Spleen (tissue), 7 donors: ENCODE measurements at regions not wholly inside any gene's neighbourhood (a gene's known extent, or its start where the extent isn't known, plus 50 kb on each side); places are given as distances from the start of the nearest gene placed in this dataset.

Source experiments
- POLR2A ChIP-seq, 3 donors: fragments of 450-650 bp; IDR thresholded peaks; one replicate each; pipeline ENCODE4 v1.5.1; 2017; ENCODE audit warnings: antibody characterized with exemption in 3 of 3, mild to moderate bottlenecking in 1 of 3
- POLR2AphosphoS5 ChIP-seq, 3 donors: sonication (generic); formaldehyde crosslinking; IDR thresholded peaks; one replicate each; pipeline ENCODE4 v1.5.1; 2017; ENCODE audit warnings: antibody characterized with exemption in 3 of 3
- TF ChIP-seq, protein P1 (sequence below), 11 experiments: fragments of 200-600 bp in 7 of 11; fragments of 450-650 bp in 4 of 11; sonication (generic) in 4 of 11; IDR thresholded peaks in 8 of 11; conservative IDR thresholded peaks in 3 of 11; 1 replicate in 7 of 11; 2 replicates in 4 of 11; pipeline versions ENCODE4 v1.4.0 to v1.8.0; 2016 to 2021; ENCODE audit warnings: antibody characterized with exemption in 11 of 11, inconsistent platforms in 4 of 11, mild to moderate bottlenecking in 1 of 11
- donor health status: DM: no; HTN: no; CAD: no; lungs with moderate emphysema.
- donor health status: DM: no; HTN: no; CAD: no.
- donor health status: DM: no; HTN: no; CAD: no.

DNA sequence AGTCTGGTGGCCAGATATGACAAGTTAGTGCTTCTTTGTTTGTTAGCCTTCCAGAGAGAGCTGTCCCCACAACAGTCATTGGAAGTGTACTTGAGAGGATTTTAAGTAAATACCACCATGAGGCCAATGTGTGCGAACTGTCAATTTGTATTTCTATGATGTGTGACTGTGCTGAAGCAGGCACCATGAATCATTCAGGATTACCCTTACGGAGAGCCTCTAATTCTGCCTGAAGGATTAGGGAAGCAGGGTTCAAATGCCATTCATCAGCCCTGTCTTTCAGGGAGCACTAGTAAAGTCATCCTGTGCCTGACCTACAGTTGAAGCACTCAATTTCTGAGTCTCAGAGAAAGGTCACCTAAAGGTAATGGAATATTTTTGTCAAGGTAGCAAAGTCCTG, 109.3 kb downstream of the GATA3 start:
- TF ChIP-seq, protein P1, sequence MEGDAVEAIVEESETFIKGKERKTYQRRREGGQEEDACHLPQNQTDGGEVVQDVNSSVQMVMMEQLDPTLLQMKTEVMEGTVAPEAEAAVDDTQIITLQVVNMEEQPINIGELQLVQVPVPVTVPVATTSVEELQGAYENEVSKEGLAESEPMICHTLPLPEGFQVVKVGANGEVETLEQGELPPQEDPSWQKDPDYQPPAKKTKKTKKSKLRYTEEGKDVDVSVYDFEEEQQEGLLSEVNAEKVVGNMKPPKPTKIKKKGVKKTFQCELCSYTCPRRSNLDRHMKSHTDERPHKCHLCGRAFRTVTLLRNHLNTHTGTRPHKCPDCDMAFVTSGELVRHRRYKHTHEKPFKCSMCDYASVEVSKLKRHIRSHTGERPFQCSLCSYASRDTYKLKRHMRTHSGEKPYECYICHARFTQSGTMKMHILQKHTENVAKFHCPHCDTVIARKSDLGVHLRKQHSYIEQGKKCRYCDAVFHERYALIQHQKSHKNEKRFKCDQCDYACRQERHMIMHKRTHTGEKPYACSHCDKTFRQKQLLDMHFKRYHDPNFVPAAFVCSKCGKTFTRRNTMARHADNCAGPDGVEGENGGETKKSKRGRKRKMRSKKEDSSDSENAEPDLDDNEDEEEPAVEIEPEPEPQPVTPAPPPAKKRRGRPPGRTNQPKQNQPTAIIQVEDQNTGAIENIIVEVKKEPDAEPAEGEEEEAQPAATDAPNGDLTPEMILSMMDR (IDR thresholded peaks at IDR 0.05 in 8 of 11, conservative IDR thresholded peaks at IDR 0.05 in 3 of 11): no peak
- TF ChIP-seq POLR2AphosphoS5 (IDR thresholded peaks at IDR 0.05): no peak
- TF ChIP-seq POLR2A (IDR thresholded peaks at IDR 0.05): no peak
